ENCODE measurements at regions not wholly inside any gene's neighbourhood (a gene's known extent, or its start where the extent isn't known, plus 50 kb on each side); places are given as distances from the start of the nearest gene placed in this dataset.

DNA sequence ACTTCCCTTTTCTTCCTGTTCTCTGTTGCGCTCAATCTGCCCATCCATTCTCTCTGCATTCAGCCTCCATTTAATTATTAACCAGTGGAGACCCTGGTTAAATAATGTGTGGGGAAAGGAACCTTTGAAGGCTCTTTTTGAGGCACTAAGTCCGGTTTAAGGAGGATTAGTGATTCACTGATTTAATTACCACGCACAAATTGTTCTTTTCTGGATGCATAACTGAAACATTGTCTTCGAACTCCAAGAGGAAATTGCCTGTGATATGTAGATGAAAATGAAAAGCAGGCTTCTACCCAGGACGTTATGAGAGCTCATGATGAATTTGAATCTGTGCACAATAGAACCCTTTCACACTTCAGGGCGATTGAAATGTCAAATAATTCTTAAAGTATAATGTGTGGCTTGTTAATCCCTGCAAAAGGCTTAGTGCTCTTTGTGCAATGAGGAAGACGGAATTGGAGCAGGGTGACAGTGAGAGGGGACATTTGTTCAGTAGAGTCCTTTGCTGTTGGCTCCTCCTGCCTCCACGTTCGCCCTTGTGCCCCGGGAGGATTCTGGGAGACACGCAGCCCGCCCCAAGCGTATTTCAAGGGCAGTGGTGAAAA is 51.1 kb upstream of the ZNF236 start:
- TF ChIP-seq ELF4 (IDR thresholded peaks at IDR 0.05) (no peak), BHLHE40 (IDR thresholded peaks at IDR 0.05; ENCODE audit: borderline replicate concordance) (no peak), FOXA1 (IDR thresholded peaks at IDR 0.05) (no peak), SP1 (IDR thresholded peaks at IDR 0.05) (no peak), CTBP1 (IDR thresholded peaks at IDR 0.05; ENCODE audit: borderline replicate concordance) (no peak), FOXM1 (IDR thresholded peaks at IDR 0.05; ENCODE audit: borderline replicate concordance) (no peak), TARDBP (IDR thresholded peaks at IDR 0.05) (no peak), ZNF384 (IDR thresholded peaks at IDR 0.05) (no peak), HDGF (IDR thresholded peaks at IDR 0.05; ENCODE audit: borderline replicate concordance) (no peak), L3MBTL2 (conservative IDR thresholded peaks at IDR 0.05) (no peak), FOXK2 (IDR thresholded peaks at IDR 0.05) (no peak), LEF1 (IDR thresholded peaks at IDR 0.05; ENCODE audit: borderline replicate concordance) (no peak), NFRKB (IDR thresholded peaks at IDR 0.05) (no peak)
